H1 (cell line): ENCODE measurements at regions not wholly inside any gene's neighbourhood (a gene's known extent, or its start where the extent isn't known, plus 50 kb on each side); places are given as distances from the start of the nearest gene placed in this dataset.

Experiments used
- FOSL1 ChIP-seq: IDR thresholded peaks from 2 replicates; pipeline ENCODE4 v1.6.1; 2011; ENCODE audit warnings: mild to moderate bottlenecking, low read depth, low read length, moderate library complexity; ENCODE audit not compliant: insufficient read depth
- NANOG ChIP-seq: IDR thresholded peaks from 2 replicates; pipeline ENCODE4 v1.6.1; 2011; ENCODE audit warnings: low read length, low read depth, mild to moderate bottlenecking, inconsistent platforms; ENCODE audit not compliant: insufficient read depth, poor library complexity, severe bottlenecking
- TAF1 ChIP-seq: IDR thresholded peaks from 2 replicates; pipeline ENCODE4 v1.6.1; 2011; ENCODE audit warnings: mild to moderate bottlenecking, low read depth, low read length

- no peak for TF ChIP-seq FOSL1
- no peak for TF ChIP-seq TAF1
- TF ChIP-seq NANOG: no peak
- TF ChIP-seq, all 59 proteins: peak for 0
Observed at GRCh38 chr20:19903168-19903811, 113.9 kb upstream of the NAA20 start (continued).
